ENCODE measurements at regions not wholly inside any gene's neighbourhood (a gene's known extent, or its start where the extent isn't known, plus 50 kb on each side); places are given as distances from the start of the nearest gene placed in this dataset.

DNA sequence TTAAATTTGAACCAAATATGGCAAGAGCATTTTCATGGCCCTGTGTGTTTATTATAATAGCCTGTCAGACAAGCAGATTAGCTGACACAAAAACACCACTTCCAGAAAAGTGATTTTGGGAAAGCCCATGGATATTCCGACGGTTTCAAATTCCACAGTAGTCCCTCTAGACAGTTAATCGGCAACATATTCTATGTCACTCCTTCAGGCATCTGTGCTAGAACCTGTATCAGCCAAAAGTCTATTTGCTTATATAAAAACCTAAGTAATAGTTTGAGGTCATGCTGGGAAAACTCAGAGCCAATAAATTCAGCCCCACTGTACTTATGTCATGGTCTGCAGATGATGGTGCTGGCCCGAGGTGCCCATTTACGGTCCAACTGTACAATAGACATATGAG is 110.2 kb upstream of the ARHGEF26 start:
- no peak for DNase-seq (ENCODE audit: low spot score)
- Mint-ChIP-seq H3K27me3 (ENCODE audit: low read depth) (no peaks in the 10 kb centered on the region), H3K36me3 (ENCODE audit: low read depth) (no peaks in the 10 kb centered on the region), H3K27ac (no peak overlapping the region), H3K4me3 (no peak overlapping the region), H3K4me1 (ENCODE audit: low read depth) (no peaks in the 10 kb centered on the region), H3K9me3 (no peaks in the 10 kb centered on the region)

DNA sequence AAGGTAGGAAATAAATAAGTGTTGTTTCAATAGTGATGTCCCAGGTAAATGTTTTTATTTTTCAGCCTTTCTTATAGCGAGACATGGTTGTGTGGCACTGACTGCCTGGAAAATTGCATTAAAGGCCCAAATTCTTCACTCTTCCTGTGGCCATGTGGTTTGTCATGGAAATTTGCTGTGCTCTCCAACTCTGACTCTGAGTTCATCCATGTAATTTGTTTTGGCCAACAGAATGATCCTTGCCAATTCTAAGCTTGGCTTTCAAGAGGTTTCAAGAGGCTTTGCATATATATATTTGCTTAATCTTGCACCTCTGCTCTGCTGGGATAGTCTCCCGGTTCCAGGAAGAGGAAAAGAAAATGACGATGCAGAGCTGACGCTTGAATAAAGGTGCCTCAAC is 107.5 kb upstream of the ARHGEF26 start:
- Mint-ChIP-seq H3K36me3 (ENCODE audit: low read depth) (no peaks in the 10 kb centered on the region), H3K27me3 (ENCODE audit: low read depth) (no peaks in the 10 kb centered on the region), H3K4me1 (ENCODE audit: low read depth) (no peaks in the 10 kb centered on the region), H3K4me3 (no peak overlapping the region), H3K27ac (no peak overlapping the region), H3K9me3 (no peaks in the 10 kb centered on the region)
- no peak for DNase-seq (ENCODE audit: low spot score)

DNA sequence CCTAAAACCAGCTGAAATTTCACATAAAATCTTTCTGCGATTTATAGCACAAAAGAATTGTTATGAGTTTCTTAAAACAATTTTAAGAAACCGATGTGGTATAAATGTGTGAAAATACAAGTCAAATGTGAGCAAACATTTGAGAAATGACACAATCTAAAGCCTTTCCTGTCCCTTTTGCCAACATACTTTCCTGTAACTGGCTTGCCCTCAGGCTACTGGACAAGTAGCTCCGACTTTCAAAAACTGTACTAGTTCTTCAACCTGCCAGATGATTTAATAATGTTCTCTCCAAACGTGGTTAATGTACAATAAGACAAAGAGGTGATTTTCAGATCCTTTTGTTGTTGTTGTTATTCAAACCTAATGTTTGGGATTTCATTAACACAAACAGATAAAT is 105.9 kb upstream of the ARHGEF26 start:
- Mint-ChIP-seq H3K4me1 (ENCODE audit: low read depth) (no peaks in the 10 kb centered on the region), H3K27me3 (ENCODE audit: low read depth) (no peaks in the 10 kb centered on the region), H3K27ac (no peak overlapping the region), H3K4me3 (no peak overlapping the region), H3K9me3 (no peaks in the 10 kb centered on the region), H3K36me3 (ENCODE audit: low read depth) (no peaks in the 10 kb centered on the region)
- DNase-seq (ENCODE audit: low spot score) = no peak

DNA sequence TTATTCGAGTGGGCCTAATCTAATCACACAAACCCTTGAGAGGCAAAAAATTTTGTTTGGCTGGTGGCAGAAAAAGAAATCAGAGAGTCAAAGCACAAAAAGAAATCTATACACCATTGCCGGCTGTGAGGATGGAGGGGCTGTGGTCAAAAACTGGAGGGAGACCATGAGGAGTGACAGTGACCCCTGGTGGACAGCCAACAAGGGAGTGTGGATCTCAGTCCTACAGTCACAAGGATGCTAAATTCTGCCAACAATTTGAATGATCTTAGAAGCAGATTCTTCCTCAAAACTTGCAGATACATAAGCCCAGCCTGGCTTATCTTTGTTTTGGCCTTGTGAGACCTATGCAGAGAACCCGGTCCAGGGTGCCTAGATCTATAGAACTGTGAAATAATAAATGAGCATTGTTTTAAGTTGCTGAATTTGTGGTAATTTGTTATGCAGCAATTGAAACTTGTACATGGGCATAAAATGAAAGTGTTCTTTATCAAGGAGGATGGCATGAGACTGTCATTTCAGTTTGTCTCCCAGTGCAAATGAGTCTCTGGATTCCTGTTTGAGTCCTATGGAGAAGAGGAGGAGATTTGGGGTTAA is 103.0 kb upstream of the ARHGEF26 start:
- Mint-ChIP-seq H3K4me3 (no peak overlapping the region), H3K27ac (no peak overlapping the region), H3K36me3 (ENCODE audit: low read depth) (no peaks in the 10 kb centered on the region), H3K27me3 (ENCODE audit: low read depth) (no peaks in the 10 kb centered on the region), H3K4me1 (ENCODE audit: low read depth) (no peaks in the 10 kb centered on the region), H3K9me3 (no peaks in the 10 kb centered on the region)
- no peak for DNase-seq (ENCODE audit: low spot score)

DNA sequence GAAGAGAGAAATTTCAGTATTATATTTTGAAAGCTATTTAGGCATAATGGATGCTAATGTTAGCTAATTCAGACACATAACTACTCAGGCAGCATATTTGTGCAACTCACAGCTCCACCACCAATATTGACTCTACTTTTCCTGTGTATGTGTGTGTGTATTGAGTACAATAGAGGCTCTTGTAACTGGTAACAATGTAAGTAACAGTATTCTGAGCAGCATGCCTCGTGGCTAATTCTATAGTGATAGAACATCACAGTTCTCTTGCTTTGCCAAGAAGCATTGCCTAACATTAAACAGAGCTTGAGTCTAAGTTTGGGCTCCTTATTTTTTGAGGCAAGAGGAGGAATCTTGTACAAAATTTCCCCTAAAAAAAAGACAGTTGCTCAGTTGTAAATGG is 98.6 kb upstream of the ARHGEF26 start:
- H3K4me1 Mint-ChIP-seq (ENCODE audit: low read depth) = no peaks in the 10 kb centered on the region
- no peak overlapping the region for H3K4me3 Mint-ChIP-seq
- H3K27me3 Mint-ChIP-seq (ENCODE audit: low read depth) = no peaks in the 10 kb centered on the region
- no peak overlapping the region for H3K27ac Mint-ChIP-seq
- H3K9me3 Mint-ChIP-seq = no peaks in the 10 kb centered on the region
- no peaks in the 10 kb centered on the region for H3K36me3 Mint-ChIP-seq (ENCODE audit: low read depth)
- DNase-seq (ENCODE audit: low spot score) = no peak

DNA sequence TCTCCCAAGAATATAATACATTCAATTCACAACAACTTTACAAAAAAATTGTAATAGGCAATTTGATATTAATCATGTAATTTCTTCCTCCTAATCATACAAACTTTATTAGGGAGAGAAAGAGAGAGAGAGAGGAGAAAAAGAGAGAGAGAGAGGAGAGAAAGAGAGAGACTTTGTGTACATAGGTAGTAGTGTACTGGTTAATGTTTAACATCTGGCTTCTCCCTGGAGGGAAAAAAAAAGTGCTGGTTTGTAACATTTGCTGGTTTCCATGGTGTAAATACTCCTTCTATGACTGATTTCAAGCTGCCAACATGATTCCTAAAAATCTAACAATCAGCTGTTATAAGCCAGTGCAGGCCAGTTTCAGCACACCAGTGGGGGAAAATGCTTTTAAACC is 98.0 kb upstream of the ARHGEF26 start:
- no peaks in the 10 kb centered on the region for H3K27me3 Mint-ChIP-seq (ENCODE audit: low read depth)
- DNase-seq (ENCODE audit: low spot score) = no peak
- no peaks in the 10 kb centered on the region for H3K36me3 Mint-ChIP-seq (ENCODE audit: low read depth)
- H3K4me1 Mint-ChIP-seq (ENCODE audit: low read depth) = no peaks in the 10 kb centered on the region
- no peak overlapping the region for H3K27ac Mint-ChIP-seq
- H3K9me3 Mint-ChIP-seq = no peaks in the 10 kb centered on the region
- H3K4me3 Mint-ChIP-seq = no peak overlapping the region

DNA sequence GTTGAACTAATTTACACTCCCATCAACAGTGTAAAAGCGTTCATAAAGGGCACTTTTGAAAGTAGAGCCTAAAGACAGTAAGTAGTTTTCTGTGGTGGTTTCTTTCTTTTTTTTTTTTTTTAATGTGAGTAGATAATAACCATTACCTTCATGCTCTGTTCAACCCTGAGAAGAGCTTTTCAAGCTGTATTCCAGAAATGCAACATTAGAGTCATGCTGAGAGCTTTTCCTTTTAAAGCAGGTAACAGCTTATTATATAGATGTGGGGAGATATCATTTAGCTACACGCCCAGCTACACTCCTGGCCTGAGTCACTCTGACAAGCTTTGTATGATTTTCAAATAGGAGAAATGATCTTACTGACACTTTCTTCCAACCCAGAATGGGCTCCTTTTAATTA is 96.2 kb upstream of the ARHGEF26 start:
- Mint-ChIP-seq H3K4me1 (ENCODE audit: low read depth) (no peaks in the 10 kb centered on the region), H3K27ac (no peak overlapping the region), H3K4me3 (no peak overlapping the region), H3K9me3 (no peaks in the 10 kb centered on the region), H3K36me3 (ENCODE audit: low read depth) (no peaks in the 10 kb centered on the region), H3K27me3 (ENCODE audit: low read depth) (no peaks in the 10 kb centered on the region)
- DNase-seq (ENCODE audit: low spot score) = no peak

DNA sequence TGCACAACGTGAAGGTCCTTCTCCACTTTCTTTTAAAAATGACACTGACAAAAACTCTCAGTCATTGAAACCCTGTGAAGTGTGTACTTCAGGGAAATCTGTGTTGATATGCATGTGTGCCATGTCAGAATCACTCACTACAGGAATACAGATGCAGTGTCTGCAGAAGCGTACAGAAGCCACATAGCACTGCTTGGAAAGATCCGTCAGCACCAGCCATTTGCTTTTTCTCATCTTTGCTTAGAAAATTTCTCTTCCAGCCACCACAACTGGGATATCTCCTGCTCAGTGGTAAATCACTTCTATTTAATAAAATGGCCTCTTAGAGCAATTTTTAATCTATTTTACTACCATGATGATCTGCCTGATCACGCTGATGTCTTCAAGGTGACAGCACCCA is 91.3 kb upstream of the ARHGEF26 start:
- Mint-ChIP-seq H3K27ac (no peak overlapping the region), H3K4me3 (no peak overlapping the region), H3K9me3 (no peaks in the 10 kb centered on the region), H3K4me1 (ENCODE audit: low read depth) (no peaks in the 10 kb centered on the region), H3K36me3 (ENCODE audit: low read depth) (no peaks in the 10 kb centered on the region), H3K27me3 (ENCODE audit: low read depth) (no peaks in the 10 kb centered on the region)
- DNase-seq (ENCODE audit: low spot score) = no peak

DNA sequence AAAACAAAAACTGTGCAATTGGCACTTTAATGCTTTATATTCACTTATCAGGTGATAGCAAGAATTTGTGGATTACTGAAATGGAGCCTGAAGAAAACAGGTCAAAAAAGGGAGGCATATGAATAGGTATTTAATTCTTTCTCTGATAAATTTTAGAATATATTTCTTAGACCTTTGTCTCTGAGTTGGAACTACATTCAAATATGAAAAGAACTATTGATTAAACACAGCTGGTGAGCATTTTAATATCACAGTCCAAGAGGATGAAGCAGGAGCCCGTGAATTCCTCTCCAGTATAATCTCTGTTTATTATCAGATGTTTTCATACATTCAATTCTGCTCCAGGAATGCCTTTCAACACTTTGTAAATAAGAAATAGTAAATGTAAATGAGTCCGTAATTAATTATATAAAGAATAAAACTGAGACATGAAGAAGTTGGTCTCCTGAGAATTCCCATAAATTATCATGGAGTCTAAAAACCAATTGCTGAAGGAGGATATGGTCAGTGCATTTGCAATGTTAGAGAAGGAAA is 86.3 kb upstream of the ARHGEF26 start:
- H3K27me3 Mint-ChIP-seq (ENCODE audit: low read depth) = no peaks in the 10 kb centered on the region
- no peaks in the 10 kb centered on the region for H3K9me3 Mint-ChIP-seq
- DNase-seq (ENCODE audit: low spot score) = no peak
- no peaks in the 10 kb centered on the region for H3K36me3 Mint-ChIP-seq (ENCODE audit: low read depth)
- H3K27ac Mint-ChIP-seq = no peak overlapping the region
- no peaks in the 10 kb centered on the region for H3K4me1 Mint-ChIP-seq (ENCODE audit: low read depth)
- no peak overlapping the region for H3K4me3 Mint-ChIP-seq

DNA sequence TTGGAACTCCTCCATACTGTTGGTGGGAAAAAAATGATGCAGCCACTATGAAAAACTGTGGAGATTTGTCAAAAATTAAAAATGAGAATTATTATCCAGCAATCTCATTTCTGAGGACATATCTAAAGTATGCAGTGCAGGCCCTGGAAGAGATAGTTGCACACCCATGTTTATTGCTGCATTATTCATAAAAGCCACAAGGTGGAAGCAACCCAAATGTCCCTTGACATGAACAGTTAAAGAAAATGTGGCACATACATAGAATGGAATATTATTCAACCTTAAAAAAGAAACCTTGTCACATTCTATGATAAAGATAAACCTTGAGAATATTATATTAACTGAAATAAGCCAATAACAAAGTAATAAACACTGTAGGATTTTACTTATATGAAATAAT is 80.9 kb upstream of the ARHGEF26 start:
- DNase-seq (ENCODE audit: low spot score) = no peak
- H3K27me3 Mint-ChIP-seq (ENCODE audit: low read depth) = no peaks in the 10 kb centered on the region
- no peaks in the 10 kb centered on the region for H3K4me1 Mint-ChIP-seq (ENCODE audit: low read depth)
- no peaks in the 10 kb centered on the region for H3K36me3 Mint-ChIP-seq (ENCODE audit: low read depth)
- no peaks in the 10 kb centered on the region for H3K9me3 Mint-ChIP-seq
- H3K27ac Mint-ChIP-seq = no peak overlapping the region
- H3K4me3 Mint-ChIP-seq = no peak overlapping the region

DNA sequence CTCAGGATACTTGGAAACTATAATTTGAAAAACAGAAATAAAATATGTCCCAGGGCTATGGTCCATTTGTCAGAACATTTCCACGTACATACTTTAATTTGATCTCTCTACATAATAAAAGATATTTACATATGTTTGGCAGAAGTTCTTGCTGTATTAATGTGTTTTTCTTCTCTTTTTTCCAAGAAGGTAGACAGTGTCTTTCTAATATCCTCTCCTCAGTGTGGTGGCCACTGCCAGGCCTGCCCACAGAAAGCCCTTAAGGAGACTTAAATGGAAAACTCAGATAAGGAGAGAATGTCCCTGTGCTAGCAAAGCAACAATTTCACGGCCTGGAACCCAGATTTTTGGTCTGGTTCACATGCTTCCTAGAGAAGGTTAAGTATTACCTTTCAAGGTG is 76.5 kb upstream of the ARHGEF26 start:
- DNase-seq (ENCODE audit: low spot score) = no peak
- H3K36me3 Mint-ChIP-seq (ENCODE audit: low read depth) = no peaks in the 10 kb centered on the region
- no peaks in the 10 kb centered on the region for H3K9me3 Mint-ChIP-seq
- no peaks in the 10 kb centered on the region for H3K4me1 Mint-ChIP-seq (ENCODE audit: low read depth)
- no peaks in the 10 kb centered on the region for H3K27me3 Mint-ChIP-seq (ENCODE audit: low read depth)
- no peak overlapping the region for H3K4me3 Mint-ChIP-seq
- H3K27ac Mint-ChIP-seq = no peak overlapping the region

DNA sequence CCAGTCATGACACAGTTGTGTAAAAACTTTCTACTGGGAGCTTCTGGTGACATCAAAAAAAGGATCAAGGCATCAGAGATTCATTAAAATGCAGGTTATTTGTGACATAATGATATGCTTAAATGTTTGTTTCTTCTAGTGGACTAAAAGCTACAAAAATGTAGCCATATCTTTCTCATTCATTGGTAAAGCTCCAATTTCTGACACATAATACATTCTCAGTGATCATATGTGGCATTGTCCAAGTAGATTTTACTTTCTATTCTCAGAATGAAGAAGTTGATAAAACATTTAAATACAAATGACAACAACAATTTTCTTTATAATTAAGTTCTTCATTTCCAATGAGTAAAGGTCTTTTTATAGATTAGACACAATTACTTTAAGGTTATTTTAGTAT is 71.0 kb upstream of the ARHGEF26 start:
- H3K9me3 Mint-ChIP-seq = no peaks in the 10 kb centered on the region
- H3K4me1 Mint-ChIP-seq (ENCODE audit: low read depth) = no peaks in the 10 kb centered on the region
- no peak for DNase-seq (ENCODE audit: low spot score)
- H3K27ac Mint-ChIP-seq = no peak overlapping the region
- H3K27me3 Mint-ChIP-seq (ENCODE audit: low read depth) = no peaks in the 10 kb centered on the region
- H3K36me3 Mint-ChIP-seq (ENCODE audit: low read depth) = no peaks in the 10 kb centered on the region
- H3K4me3 Mint-ChIP-seq = no peak overlapping the region

DNA sequence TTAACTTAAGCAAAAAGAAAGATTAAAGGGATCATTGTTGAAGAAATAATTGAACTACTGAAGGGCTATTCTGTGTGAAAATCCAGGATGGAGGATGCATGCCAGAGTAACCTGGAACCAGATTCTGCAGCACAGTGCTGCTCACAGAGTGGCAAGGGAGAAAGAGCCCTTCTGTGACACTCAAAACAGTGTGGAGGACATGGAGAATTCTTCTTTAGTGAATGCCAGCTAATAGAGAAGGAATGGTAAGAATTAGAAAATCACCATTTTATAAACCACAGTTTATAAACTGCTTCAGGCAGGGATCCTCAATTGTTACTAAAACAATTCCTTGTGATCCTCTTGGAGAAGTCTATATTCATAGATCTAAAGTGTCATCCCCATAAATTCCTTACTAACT is 70.4 kb upstream of the ARHGEF26 start:
- Mint-ChIP-seq H3K27me3 (ENCODE audit: low read depth) (no peaks in the 10 kb centered on the region), H3K4me1 (ENCODE audit: low read depth) (no peaks in the 10 kb centered on the region), H3K9me3 (no peaks in the 10 kb centered on the region), H3K27ac (no peak overlapping the region), H3K4me3 (no peak overlapping the region), H3K36me3 (ENCODE audit: low read depth) (no peaks in the 10 kb centered on the region)
- no peak for DNase-seq (ENCODE audit: low spot score)

DNA sequence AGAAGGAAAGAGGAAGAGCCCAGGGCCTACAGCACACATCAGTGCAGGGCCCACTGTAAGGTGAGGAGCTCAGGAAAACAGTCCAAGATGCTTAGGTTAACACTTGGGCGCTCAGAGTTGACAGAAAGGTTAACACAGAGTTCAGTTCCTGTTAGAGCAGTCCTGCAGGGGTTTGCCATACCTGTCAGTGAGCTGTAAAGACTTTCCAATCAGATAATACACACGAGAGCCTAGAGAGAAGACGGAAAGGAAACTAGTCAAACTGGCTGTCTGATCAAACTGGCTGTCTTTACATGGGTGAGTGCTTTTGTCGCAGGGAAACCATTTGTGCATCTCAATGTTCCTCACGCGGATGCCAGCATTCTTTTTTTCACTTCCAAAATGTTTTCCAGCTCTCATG is 61.4 kb upstream of the ARHGEF26 start:
- H3K4me3 Mint-ChIP-seq = no peak overlapping the region
- H3K27me3 Mint-ChIP-seq (ENCODE audit: low read depth) = peaks cover 2% of the 10 kb centered on the region
- H3K4me1 Mint-ChIP-seq (ENCODE audit: low read depth) = no peaks in the 10 kb centered on the region
- no peaks in the 10 kb centered on the region for H3K9me3 Mint-ChIP-seq
- no peaks in the 10 kb centered on the region for H3K36me3 Mint-ChIP-seq (ENCODE audit: low read depth)
- no peak for DNase-seq (ENCODE audit: low spot score)
- H3K27ac Mint-ChIP-seq = no peak overlapping the region

DNA sequence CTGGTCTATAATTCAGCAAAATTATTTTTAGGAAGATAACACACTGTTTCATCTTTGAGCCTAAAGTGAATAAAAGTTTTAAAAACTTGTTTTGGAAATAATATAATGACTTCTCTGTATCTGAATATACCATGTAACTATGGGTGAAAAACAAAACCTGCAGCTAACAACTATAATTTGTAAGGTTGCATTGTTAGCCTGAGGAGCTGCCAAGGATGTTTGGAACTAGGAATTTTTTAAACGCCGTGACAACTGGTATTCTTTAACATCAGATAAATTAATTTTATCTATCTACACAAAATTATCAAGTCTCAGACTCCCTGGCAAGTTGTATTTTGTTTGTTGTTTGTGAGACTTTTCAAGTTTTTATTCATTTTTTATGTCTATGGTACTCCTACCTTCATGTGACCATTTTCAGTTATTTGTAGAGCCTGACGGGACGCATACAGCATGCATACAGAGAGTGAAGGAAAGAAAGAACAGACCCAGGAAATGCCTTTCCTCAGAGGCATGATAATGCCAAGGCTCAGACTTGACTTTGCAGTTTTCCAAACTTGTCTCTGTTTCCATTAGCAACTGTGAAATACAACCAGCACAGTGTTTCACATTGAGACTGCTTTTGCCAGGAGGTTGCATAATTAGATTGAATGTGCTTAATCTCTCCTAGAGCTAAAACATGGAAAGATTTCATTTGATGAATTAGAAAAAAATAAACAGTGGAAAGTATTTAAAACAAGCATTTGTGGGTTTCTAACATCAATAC is 60.8 kb upstream of the ARHGEF26 start:
- Mint-ChIP-seq H3K36me3 (ENCODE audit: low read depth) (no peaks in the 10 kb centered on the region), H3K27me3 (ENCODE audit: low read depth) (peaks cover 2% of the 10 kb centered on the region), H3K4me3 (no peak overlapping the region), H3K4me1 (ENCODE audit: low read depth) (no peaks in the 10 kb centered on the region), H3K27ac (no peak overlapping the region), H3K9me3 (no peaks in the 10 kb centered on the region)
- no peak for DNase-seq (ENCODE audit: low spot score)

Data from T-helper 2 cell treated with Interferon-gamma antibody and Interleukin-4, amounts not matched to agents 5 μg/mL and 100 μg/mL, for 36 hours (primary cell).